Epithelial cell of esophagus (primary cell): ENCODE measurements at regions not wholly inside any gene's neighbourhood (a gene's known extent, or its start where the extent isn't known, plus 50 kb on each side); places are given as distances from the start of the nearest gene placed in this dataset.
A peak's percentile ranks its signal among the peaks of the same experiment; 100 is the strongest.

ENCODE experiments used
- DNase-seq: peaks from one replicate; pipeline ENCODE4 v3.0.0; 2010; ENCODE audit warnings: low read depth
- H3K4me3 ChIP-seq: 2 replicates; pipeline ENCODE4 v1.5.1; 2011; ENCODE audit warnings: mild to moderate bottlenecking, low read length, control low read depth
- CTCF ChIP-seq: IDR thresholded peaks from 2 replicates; pipeline ENCODE4 v1.5.1; 2011; ENCODE audit warnings: low read depth, mild to moderate bottlenecking, low read length, control low read depth, inconsistent platforms; ENCODE audit not compliant: insufficient read depth; ENCODE audit errors: missing control alignments

- no peak for DNase-seq
- TF ChIP-seq CTCF, result no peak
- H3K4me3 ChIP-seq, result no peak overlapping the region
These were observed 94.6 kb upstream of the ARHGEF7 start for GRCh38 chr13:111020546-111020945.

GRCh38 chr13:111020021-111020420, 95.1 kb upstream of the ARHGEF7 start:
- DNase-seq, result no peak
- TF ChIP-seq CTCF, result no peak
- no peak overlapping the region for H3K4me3 ChIP-seq

- TF ChIP-seq CTCF, result no peak
- H3K4me3 ChIP-seq, result no peak overlapping the region
- DNase-seq, result no peak
These were observed 97.2 kb upstream of the ARHGEF7 start for GRCh38 chr13:111017755-111018459.

GRCh38 chr13:111013196-111013595, 98.3 kb upstream of the ANKRD10 start:
- H3K4me3 ChIP-seq, result no peak overlapping the region
- no peak for DNase-seq
- no peak for TF ChIP-seq CTCF

GRCh38 chr13:111011899-111012298, 97.0 kb upstream of the ANKRD10 start:
- TF ChIP-seq CTCF, result no peak
- no peak overlapping the region for H3K4me3 ChIP-seq
- DNase-seq, result peak; percentile 32

GRCh38 chr13:111008351-111008750, 93.5 kb upstream of the ANKRD10 start:
- TF ChIP-seq CTCF, result no peak
- no peak overlapping the region for H3K4me3 ChIP-seq
- DNase-seq, result no peak

- H3K4me3 ChIP-seq, result no peak overlapping the region
- no peak for TF ChIP-seq CTCF
- DNase-seq, result no peak
These were observed 92.3 kb upstream of the ANKRD10 start for GRCh38 chr13:111007209-111007608.
